PC-9 (cell line): ENCODE measurements at regions not wholly inside any gene's neighbourhood (a gene's known extent, or its start where the extent isn't known, plus 50 kb on each side); places are given as distances from the start of the nearest gene placed in this dataset.

Experiments
- CTCF ChIP-seq: fragments of 200-600 bp; sonication (generic); conservative IDR thresholded peaks from 2 replicates; pipeline ENCODE4 v1.6.1; 2017; ENCODE audit warnings: mixed run types, antibody characterized with exemption, mild to moderate bottlenecking, moderate library complexity
- EZH2 ChIP-seq: fragments of 200-600 bp; sonication (generic); IDR thresholded peaks from 2 replicates; pipeline ENCODE4 v1.8.0; 2017; ENCODE audit warnings: antibody characterized with exemption, low read depth

GRCh38 chr1:30244801-30245200, 478.6 kb downstream of the MATN1 start:
- TF ChIP-seq CTCF, result no peak
- TF ChIP-seq EZH2, result no peak
